ENCODE measurements at regions not wholly inside any gene's neighbourhood (a gene's known extent, or its start where the extent isn't known, plus 50 kb on each side); places are given as distances from the start of the nearest gene placed in this dataset.

GRCh38 chr5:158304607-158305006, 445.7 kb upstream of the CLINT1 start:
- no peak for TF ChIP-seq CTCF (IDR thresholded peaks at IDR 0.05 in 4 of 5, conservative IDR thresholded peaks at IDR 0.05 in 1 of 5)
- no peak for TF ChIP-seq POLR2A (IDR thresholded peaks at IDR 0.05)

All from gastrocnemius medialis (tissue), 4 donors.